ENCODE measurements at regions not wholly inside any gene's neighbourhood (a gene's known extent, or its start where the extent isn't known, plus 50 kb on each side); places are given as distances from the start of the nearest gene placed in this dataset.

- TF ChIP-seq CTCF (optimal IDR thresholded peaks at IDR 0.05 in 1 of 3, IDR thresholded peaks at IDR 0.05 in 1 of 3, conservative IDR thresholded peaks at IDR 0.05 in 1 of 3; ENCODE audit: extremely low read depth in 1 of 3, insufficient read depth in 2 of 3, low read length in 3 of 3) (no peak), EZH2 (IDR thresholded peaks at IDR 0.05; ENCODE audit: low read length) (no peak)
These were observed 222.4 kb upstream of the TNC start for GRCh38 chr9:115340314-115340713.
